ENCODE measurements at regions not wholly inside any gene's neighbourhood (a gene's known extent, or its start where the extent isn't known, plus 50 kb on each side); places are given as distances from the start of the nearest gene placed in this dataset.

- TF ChIP-seq GATA2 (IDR thresholded peaks at IDR 0.05; ENCODE audit: low read depth, low read length): no peak
- TF ChIP-seq GATA3 (IDR thresholded peaks at IDR 0.05; ENCODE audit: low read depth, low read length): no peak
Measured at GRCh38 chr4:159758061-159758460, 655.2 kb downstream of the RAPGEF2 start.
